Activated CD8-positive, alpha-beta T cell treated with anti-CD3 and anti-CD28 coated beads, Interleukin-2, amount 10 ng/mL, durations not matched to agents 7 days and 5 days (primary cell): ENCODE measurements at regions not wholly inside any gene's neighbourhood (a gene's known extent, or its start where the extent isn't known, plus 50 kb on each side); places are given as distances from the start of the nearest gene placed in this dataset.

ENCODE experiments used
- ATAC-seq: fragments of 150-1000 bp; cut with Tn5 transposase; one replicate; pipeline ENCODE4 v1.10.0; 2021; ENCODE audit warnings: moderate library complexity
- CTCF ChIA-PET: fragments of 350-600 bp; sonication (Branson Sonifier 250); formaldehyde crosslinking; loops from one replicate; lab custom pipeline; 2021; ENCODE audit warnings: antibody characterized with exemption; lab: Charles Lee
- POLR2A ChIA-PET: fragments of 350-600 bp; sonication (Branson Sonifier 250); formaldehyde crosslinking; loops from one replicate; lab custom pipeline; 2021; ENCODE audit warnings: antibody characterized with exemption; lab: Charles Lee
- DNase-seq: peaks from one replicate; pipeline ENCODE4 v3.0.0-alpha.2; 2020
- H3K27ac Mint-ChIP-seq: one replicate; pipeline ENCODE4 v1.8.0; 2021; ENCODE audit warnings: mild to moderate bottlenecking, mixed read lengths
- H3K27me3 Mint-ChIP-seq: one replicate; pipeline ENCODE4 v1.8.0; 2021; ENCODE audit warnings: low read depth, mixed read lengths
- H3K36me3 Mint-ChIP-seq: one replicate; pipeline ENCODE4 v1.8.0; 2021; ENCODE audit warnings: low read depth, mixed read lengths
- H3K4me1 Mint-ChIP-seq: one replicate; pipeline ENCODE4 v1.8.0; 2021; ENCODE audit warnings: low read depth, mixed read lengths
- H3K4me3 Mint-ChIP-seq: one replicate; pipeline ENCODE4 v1.8.0; 2021; ENCODE audit warnings: mild to moderate bottlenecking, mixed read lengths
- H3K9me3 Mint-ChIP-seq: one replicate; pipeline ENCODE4 v1.8.0; 2022; ENCODE audit warnings: mixed read lengths; ENCODE audit not compliant: insufficient read depth

DNA sequence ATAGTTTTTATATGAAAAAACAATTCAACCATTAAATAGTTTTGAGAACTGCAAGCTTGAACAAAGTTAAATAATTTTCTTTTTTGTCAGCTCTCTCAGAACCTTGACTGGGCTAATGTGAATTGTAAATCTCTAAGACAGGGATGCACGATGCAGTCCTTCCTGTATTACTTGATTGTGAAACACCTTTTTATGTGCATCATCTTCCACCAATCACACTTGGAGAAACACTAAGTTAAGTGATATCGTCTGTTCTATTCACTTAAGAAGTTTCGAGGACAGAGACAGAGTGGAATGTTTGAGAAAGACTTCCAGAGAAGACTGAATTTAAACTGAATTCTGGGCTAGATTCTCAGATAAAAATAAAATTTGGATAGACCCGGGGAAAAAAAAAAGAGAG is 238.2 kb downstream of the MREG start:
- no peaks in the 10 kb centered on the region for H3K36me3 Mint-ChIP-seq
- H3K4me3 Mint-ChIP-seq: no peak overlapping the region
- peaks cover 7% of the 10 kb centered on the region for H3K27me3 Mint-ChIP-seq
- CTCF ChIA-PET: no interaction called here
- POLR2A ChIA-PET: no interaction called here
- no peaks in the 10 kb centered on the region for H3K4me1 Mint-ChIP-seq
- H3K27ac Mint-ChIP-seq: no peak overlapping the region
- ATAC-seq (no peak), DNase-seq (no peak)
- no peaks in the 10 kb centered on the region for H3K9me3 Mint-ChIP-seq

DNA sequence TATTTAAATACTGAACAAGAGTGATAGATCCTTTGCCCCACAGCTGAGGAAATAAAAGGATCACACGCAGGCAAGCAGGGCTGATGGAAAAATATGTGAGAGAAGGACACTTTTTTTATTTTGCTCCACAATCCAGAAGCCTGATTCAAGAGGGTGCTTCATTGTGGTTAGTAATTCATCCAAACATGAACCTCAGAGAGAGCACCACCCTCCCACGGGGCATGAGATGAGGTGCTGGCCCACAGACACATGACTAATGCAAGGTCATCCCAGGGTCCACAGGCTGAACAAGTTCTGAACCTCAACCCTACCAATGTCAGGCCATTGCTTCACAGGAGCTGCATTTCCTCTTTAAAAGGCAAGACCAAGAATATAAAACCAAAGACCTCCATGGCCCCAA is 239.6 kb downstream of the MREG start:
- Mint-ChIP-seq H3K4me3 (no peak overlapping the region), H3K27ac (no peak overlapping the region), H3K27me3 (peaks cover 6% of the 10 kb centered on the region), H3K36me3 (no peaks in the 10 kb centered on the region), H3K9me3 (no peaks in the 10 kb centered on the region), H3K4me1 (no peaks in the 10 kb centered on the region)
- ChIA-PET POLR2A (no interaction called here), CTCF (no interaction called here)
- no peak for ATAC-seq
- DNase-seq: no peak

DNA sequence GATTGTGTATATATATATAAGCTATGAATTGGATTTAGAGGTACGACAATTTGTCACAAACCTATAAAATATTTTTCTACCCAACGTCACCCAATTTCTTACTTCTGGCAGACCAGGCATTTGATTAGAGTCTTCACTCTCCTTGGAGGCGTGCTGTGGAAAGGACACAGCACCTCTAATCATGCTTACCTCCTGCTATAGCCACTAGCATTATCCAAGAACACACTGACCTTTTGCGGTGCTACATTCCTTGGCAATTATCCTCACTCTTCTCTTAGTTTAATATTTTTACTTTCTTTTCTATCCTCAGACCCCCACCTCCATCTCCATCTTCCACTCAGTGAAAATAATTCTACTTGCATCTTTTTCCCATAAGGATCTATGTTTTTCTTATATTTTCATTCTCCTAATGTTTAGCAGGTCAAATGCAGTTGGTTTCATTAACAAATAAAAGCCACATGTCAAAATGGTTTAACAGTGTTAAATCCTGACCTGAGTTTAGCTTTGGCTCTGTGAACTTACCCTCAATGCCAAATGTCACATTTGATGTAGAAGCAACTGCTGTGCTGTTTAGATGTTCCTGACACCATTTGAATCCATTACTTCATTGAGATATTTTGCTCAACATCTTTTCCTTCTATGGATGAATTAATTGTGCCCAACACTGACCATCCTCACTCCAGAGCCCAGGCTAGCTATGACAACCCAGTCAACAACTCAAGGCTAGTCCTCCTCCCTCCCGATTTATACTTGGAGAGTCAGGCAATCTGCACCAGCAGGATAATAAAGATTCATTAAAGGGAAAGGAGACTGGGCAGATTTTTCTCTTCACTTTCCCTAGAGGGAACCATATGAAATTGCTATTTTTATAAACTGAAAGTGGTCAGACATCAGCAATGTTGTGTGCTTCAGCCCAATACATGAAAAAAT is 240.5 kb downstream of the MREG start:
- Mint-ChIP-seq H3K4me3 (no peak overlapping the region), H3K27me3 (peaks cover 10% of the 10 kb centered on the region), H3K4me1 (no peaks in the 10 kb centered on the region), H3K9me3 (no peaks in the 10 kb centered on the region), H3K36me3 (no peaks in the 10 kb centered on the region), H3K27ac (no peak overlapping the region)
- DNase-seq (no peak), ATAC-seq (no peak)
- ChIA-PET CTCF (no interaction called here), POLR2A (no interaction called here)

DNA sequence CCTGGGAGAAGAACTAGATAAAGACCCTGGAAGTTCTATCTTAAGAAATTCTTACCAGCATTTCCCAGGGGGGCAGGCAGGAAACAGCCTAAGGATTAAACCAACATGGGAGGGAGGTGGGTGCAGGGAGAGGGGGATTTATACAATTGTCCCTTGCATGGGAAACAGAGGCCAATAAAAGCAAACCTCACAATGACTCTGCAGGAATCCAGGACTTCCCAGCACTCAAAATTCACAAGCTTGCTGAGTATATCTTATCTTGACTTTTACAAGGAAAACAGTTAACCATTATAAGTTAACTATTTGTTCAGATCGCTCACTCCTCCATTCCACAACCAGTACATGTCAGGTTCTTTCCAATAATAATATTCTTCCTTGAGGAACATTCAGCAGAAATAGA is 241.3 kb downstream of the MREG start:
- Mint-ChIP-seq H3K4me3 (no peak overlapping the region), H3K27me3 (peaks cover 10% of the 10 kb centered on the region), H3K27ac (no peak overlapping the region), H3K36me3 (no peaks in the 10 kb centered on the region), H3K9me3 (no peaks in the 10 kb centered on the region), H3K4me1 (no peaks in the 10 kb centered on the region)
- POLR2A ChIA-PET: no interaction called here
- DNase-seq: no peak
- CTCF ChIA-PET: no interaction called here
- ATAC-seq: no peak

DNA sequence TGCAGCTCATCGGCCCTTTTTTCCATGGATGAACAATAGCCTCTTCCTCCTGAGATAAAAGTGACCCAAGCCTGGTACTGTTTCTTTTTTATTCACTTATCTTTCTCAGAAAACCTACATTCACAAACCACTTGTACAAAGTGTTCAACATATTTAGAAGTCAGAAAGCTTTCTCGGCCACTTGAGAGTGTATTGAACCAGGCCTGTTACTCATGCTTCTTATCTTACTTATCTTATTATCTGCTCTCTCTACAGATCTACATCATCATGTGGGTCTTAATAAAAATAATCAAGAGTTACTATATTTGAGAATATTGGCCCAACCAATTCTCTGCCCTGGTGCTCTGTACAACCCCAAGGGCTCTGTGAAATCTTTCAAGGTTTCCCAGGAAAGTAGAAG is 242.1 kb downstream of the MREG start:
- H3K27me3 Mint-ChIP-seq: peaks cover 14% of the 10 kb centered on the region
- ChIA-PET POLR2A (no interaction called here), CTCF (no interaction called here)

DNA sequence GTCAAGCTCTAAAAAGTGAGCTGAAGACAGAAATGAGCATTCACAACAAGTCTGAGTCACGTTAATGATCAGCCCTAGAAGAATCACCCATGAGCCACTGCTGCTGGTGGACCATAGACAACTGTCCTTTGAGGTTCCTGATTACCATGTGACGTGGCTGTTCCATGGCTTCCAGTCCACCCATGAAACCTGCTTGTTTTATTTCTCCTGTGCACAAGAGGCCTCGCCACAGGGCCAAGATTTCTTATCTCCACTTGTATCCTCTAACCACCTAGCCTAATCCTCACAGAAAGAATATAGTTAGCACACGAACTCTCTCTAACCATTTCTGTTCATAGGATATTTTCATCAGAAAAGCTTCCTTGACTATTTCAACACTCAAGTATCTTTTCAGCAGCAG is 242.7 kb downstream of the MREG start:
- Mint-ChIP-seq H3K36me3 (no peaks in the 10 kb centered on the region), H3K4me1 (no peaks in the 10 kb centered on the region), H3K27me3 (peaks cover 12% of the 10 kb centered on the region), H3K9me3 (no peaks in the 10 kb centered on the region), H3K27ac (no peak overlapping the region), H3K4me3 (no peak overlapping the region)
- no peak for ATAC-seq
- CTCF ChIA-PET: no interaction called here
- POLR2A ChIA-PET: no interaction called here
- no peak for DNase-seq

More for the DNA sequence above, 242.1 kb downstream of the MREG start:
- Mint-ChIP-seq H3K4me3 (no peak overlapping the region), H3K9me3 (no peaks in the 10 kb centered on the region), H3K4me1 (no peaks in the 10 kb centered on the region), H3K27ac (no peak overlapping the region), H3K36me3 (no peaks in the 10 kb centered on the region)
- no peak for DNase-seq
- no peak for ATAC-seq

DNA sequence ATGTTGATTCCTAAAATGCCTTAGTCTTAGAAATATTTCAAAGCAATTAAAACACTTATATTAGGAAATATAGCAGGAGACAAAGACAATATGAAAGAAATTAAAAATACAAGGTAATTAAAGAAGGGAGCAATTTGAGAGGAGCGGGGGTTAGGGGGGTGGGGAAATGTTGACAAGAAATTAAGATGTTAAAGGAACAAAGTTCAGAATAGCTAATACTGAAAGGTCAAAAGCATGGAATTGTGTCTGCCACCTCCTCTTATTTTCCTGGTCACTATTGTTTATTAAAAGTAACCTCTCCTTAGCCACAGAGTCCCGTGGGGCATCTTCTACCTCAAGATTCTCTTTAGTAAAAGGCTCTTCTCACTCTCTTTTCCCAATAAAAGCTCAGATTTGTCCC is 244.1 kb downstream of the MREG start:
- Mint-ChIP-seq H3K27ac (no peak overlapping the region), H3K4me1 (no peaks in the 10 kb centered on the region), H3K4me3 (no peak overlapping the region), H3K9me3 (no peaks in the 10 kb centered on the region), H3K36me3 (no peaks in the 10 kb centered on the region), H3K27me3 (peaks cover 12% of the 10 kb centered on the region)
- ATAC-seq: no peak
- POLR2A ChIA-PET: no interaction called here
- no peak for DNase-seq
- CTCF ChIA-PET: no interaction called here

DNA sequence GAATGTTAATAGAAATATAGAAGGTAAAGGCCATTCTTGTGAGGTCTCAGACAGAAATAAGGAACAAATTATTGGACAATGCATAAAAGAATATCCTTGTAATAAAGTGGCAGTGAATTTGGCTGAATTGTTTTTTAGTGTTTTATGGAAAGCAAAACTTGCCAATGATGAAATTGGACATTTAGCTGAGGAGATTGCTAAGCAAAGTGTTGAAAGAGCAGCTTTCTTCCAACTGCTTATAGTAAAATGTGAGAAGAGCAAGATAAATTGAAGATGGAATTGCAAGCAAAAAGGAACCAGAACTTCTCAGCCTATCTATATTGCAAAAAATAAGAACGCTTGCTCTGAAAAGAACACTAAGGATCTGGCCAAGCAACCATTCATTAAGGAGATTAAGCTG is 245.7 kb downstream of the MREG start:
- no peak for ATAC-seq
- ChIA-PET POLR2A (no interaction called here), CTCF (no interaction called here)
- Mint-ChIP-seq H3K4me3 (no peak overlapping the region), H3K9me3 (no peaks in the 10 kb centered on the region), H3K36me3 (no peaks in the 10 kb centered on the region), H3K27ac (no peak overlapping the region), H3K27me3 (peaks cover 11% of the 10 kb centered on the region), H3K4me1 (no peaks in the 10 kb centered on the region)
- no peak for DNase-seq

DNA sequence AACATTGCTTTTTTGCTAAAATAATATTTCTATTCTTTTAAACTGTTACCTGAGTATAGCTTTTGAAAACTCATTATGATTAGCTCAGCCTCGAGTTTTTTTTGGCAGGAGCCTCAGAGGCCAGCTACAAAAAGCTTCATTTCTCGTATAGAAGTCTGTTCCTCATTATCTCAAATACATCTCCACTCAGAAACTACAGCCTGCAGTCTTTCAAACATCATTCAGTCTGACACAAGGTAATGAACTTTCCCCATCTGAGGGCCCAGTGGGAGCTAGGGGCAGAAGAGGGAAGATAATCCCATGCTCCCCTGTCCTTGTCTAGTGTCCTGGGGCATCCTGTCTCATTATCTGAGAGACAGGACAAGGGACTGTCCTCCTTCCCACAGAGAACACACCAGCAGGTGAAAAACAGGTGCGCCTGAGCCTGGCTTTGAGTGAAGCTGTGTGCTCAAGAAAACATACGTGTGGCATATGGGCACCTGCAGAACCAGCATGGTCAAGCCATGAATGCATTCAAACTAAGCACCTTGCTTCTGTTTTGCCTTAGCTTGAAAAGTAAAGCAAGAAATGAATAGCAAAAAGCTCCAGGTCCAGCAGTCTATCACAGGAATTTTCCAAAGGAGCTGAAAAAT is 247.5 kb downstream of the MREG start:
- H3K4me3 Mint-ChIP-seq: no peak overlapping the region
- ChIA-PET POLR2A (no interaction called here), CTCF (no interaction called here)
- ATAC-seq: no peak
- no peaks in the 10 kb centered on the region for H3K36me3 Mint-ChIP-seq
- H3K9me3 Mint-ChIP-seq: no peaks in the 10 kb centered on the region
- peaks cover 11% of the 10 kb centered on the region for H3K27me3 Mint-ChIP-seq
- H3K27ac Mint-ChIP-seq: no peak overlapping the region
- H3K4me1 Mint-ChIP-seq: no peaks in the 10 kb centered on the region
- DNase-seq: no peak

DNA sequence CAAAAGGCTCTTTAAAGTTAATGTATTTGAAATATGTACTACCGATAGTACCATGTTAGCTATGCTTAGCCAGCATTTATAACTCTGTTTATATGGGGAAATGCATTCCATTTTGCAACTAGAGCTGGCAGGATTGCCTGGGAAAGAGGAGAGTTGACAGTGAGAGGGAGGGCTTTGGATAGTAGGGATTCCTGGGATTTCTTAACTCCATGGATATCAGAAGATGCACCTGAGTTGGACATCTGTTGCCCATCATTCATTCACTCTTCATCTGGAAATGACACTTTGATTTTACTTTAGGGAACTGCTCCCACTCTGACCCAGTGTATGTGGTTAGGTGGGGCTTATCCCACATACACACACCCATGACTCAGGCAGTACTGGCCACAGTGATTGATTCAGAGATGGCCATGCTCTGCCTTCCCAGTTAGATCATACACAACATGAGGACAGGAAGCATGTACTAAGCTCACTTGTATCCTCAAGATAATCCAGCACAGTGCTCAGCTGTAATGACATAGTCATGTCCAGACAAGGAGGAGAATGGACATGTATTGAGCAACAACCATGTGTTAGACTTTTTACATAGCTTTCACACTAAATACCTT is 248.8 kb downstream of the MREG start:
- H3K36me3 Mint-ChIP-seq: no peaks in the 10 kb centered on the region
- H3K9me3 Mint-ChIP-seq: no peaks in the 10 kb centered on the region
- no peak overlapping the region for H3K27ac Mint-ChIP-seq
- DNase-seq (no peak), ATAC-seq (no peak)
- H3K27me3 Mint-ChIP-seq: peaks cover 11% of the 10 kb centered on the region
- CTCF ChIA-PET: no interaction called here
- no peaks in the 10 kb centered on the region for H3K4me1 Mint-ChIP-seq
- no peak overlapping the region for H3K4me3 Mint-ChIP-seq
- POLR2A ChIA-PET: no interaction called here

DNA sequence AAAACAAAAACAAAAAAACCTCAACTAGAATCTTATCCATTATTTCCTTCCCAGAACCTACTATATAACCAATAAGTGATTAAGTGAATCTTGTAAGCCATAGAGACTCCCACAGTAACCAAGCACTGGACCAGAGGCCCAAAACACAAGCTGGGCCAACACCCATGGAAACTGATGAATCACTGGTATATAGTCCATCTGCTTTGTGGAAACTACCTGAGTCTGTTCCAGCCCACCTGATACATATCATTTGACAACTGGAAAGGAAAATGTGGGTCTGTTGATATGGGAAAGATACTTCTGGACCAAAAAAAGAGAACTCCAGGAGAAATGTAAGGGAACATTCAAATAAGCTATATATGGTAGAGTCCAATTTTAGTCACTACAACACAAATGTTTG is 252.8 kb downstream of the MREG start:
- POLR2A ChIA-PET: no interaction called here
- no peak overlapping the region for H3K27ac Mint-ChIP-seq
- peaks cover 2% of the 10 kb centered on the region for H3K27me3 Mint-ChIP-seq
- CTCF ChIA-PET: interaction anchor here (1.0 kb wide), 1 partner anchor 490 kb away, joined by 3 read pairs; no protein-coding TSS in a partner anchor
- H3K9me3 Mint-ChIP-seq: no peaks in the 10 kb centered on the region
- no peak overlapping the region for H3K4me3 Mint-ChIP-seq
- ATAC-seq: no peak
- no peak for DNase-seq
- H3K36me3 Mint-ChIP-seq: no peaks in the 10 kb centered on the region
- no peaks in the 10 kb centered on the region for H3K4me1 Mint-ChIP-seq

DNA sequence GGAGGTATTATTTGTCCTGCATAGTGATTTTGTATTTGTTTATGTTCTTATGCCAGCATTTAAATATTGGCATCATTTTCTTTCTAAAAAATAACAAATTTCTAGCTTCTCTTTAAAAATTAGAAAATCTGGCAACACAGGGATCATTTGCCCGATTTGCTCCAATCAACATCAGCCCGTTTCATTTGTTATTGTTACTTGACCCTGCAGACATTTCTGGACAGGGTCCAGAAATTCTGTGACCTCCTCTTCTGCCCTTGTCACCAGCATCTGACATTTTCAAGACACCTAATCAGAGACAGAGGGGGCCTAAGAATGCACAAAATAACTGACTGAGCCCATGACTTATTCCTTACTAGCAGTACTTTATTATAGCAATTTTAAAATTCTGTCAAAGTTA is 253.3 kb downstream of the MREG start:
- ATAC-seq (no peak), DNase-seq (no peak)
- Mint-ChIP-seq H3K36me3 (no peaks in the 10 kb centered on the region), H3K4me3 (no peak overlapping the region), H3K4me1 (no peaks in the 10 kb centered on the region), H3K9me3 (no peaks in the 10 kb centered on the region), H3K27ac (no peak overlapping the region), H3K27me3 (peaks cover 4% of the 10 kb centered on the region)
- ChIA-PET CTCF (interaction anchor here (1.0 kb wide), 1 partner anchor 490 kb away, joined by 3 read pairs; no protein-coding TSS in a partner anchor), POLR2A (no interaction called here)
